ENCODE measurements at regions not wholly inside any gene's neighbourhood (a gene's known extent, or its start where the extent isn't known, plus 50 kb on each side); places are given as distances from the start of the nearest gene placed in this dataset.
"Not testable (repeated sequence)": the region's sequence is repeated elsewhere in the genome, so short reads cannot be mapped to it uniquely, and the experiment has no call there.

- DNase-seq (ENCODE audit: low read depth in 2 of 2, low spot score in 1 of 2), result no peak
These were observed 66.0 kb downstream of the KBTBD8 start for GRCh38 chr3:67064105-67064504.

- no peak for DNase-seq (ENCODE audit: low read depth in 2 of 2, low spot score in 1 of 2)
These were observed 69.1 kb downstream of the KBTBD8 start for GRCh38 chr3:67067251-67067650.

- not testable (repeated sequence) for DNase-seq (ENCODE audit: low read depth in 2 of 2, low spot score in 1 of 2)
These were observed 74.5 kb downstream of the KBTBD8 start for GRCh38 chr3:67072640-67073039.

GRCh38 chr3:67073812-67074211, 75.7 kb downstream of the KBTBD8 start:
- no peak for DNase-seq (ENCODE audit: low read depth in 2 of 2, low spot score in 1 of 2)

GRCh38 chr3:67075295-67075694, 77.2 kb downstream of the KBTBD8 start:
- no peak for DNase-seq (ENCODE audit: low read depth in 2 of 2, low spot score in 1 of 2)

- DNase-seq (ENCODE audit: low read depth in 2 of 2, low spot score in 1 of 2), result no peak
These were observed 78.5 kb downstream of the KBTBD8 start for GRCh38 chr3:67076607-67077006.

- no peak for DNase-seq (ENCODE audit: low read depth in 2 of 2, low spot score in 1 of 2)
These were observed 79.5 kb downstream of the KBTBD8 start for GRCh38 chr3:67077656-67078055.

- DNase-seq (ENCODE audit: low read depth in 2 of 2, low spot score in 1 of 2), result no peak
These were observed 84.5 kb downstream of the KBTBD8 start for GRCh38 chr3:67082533-67083024.

GRCh38 chr3:67083277-67083676, 85.2 kb downstream of the KBTBD8 start:
- peak in 1 of 2 donors; percentile 30 for DNase-seq (ENCODE audit: low read depth in 2 of 2, low spot score in 1 of 2)

GRCh38 chr3:67087788-67088187, 89.7 kb downstream of the KBTBD8 start:
- no peak for DNase-seq (ENCODE audit: low read depth in 2 of 2, low spot score in 1 of 2)

GRCh38 chr3:67090474-67090873, 92.4 kb downstream of the KBTBD8 start:
- DNase-seq (ENCODE audit: low read depth in 2 of 2, low spot score in 1 of 2), result no peak

- DNase-seq (ENCODE audit: low read depth in 2 of 2, low spot score in 1 of 2), result no peak
These were observed 95.2 kb downstream of the KBTBD8 start for GRCh38 chr3:67093305-67093704.

- no peak for DNase-seq (ENCODE audit: low read depth in 2 of 2, low spot score in 1 of 2)
These were observed 96.1 kb downstream of the KBTBD8 start for GRCh38 chr3:67094167-67094566.

- DNase-seq (ENCODE audit: low read depth in 2 of 2, low spot score in 1 of 2), result no peak
These were observed 96.7 kb downstream of the KBTBD8 start for GRCh38 chr3:67094774-67095173.

- no peak for DNase-seq (ENCODE audit: low read depth in 2 of 2, low spot score in 1 of 2)
These were observed 106.3 kb downstream of the KBTBD8 start for GRCh38 chr3:67104388-67104787.

GRCh38 chr3:67106874-67107273, 108.8 kb downstream of the KBTBD8 start:
- DNase-seq (ENCODE audit: low read depth in 2 of 2, low spot score in 1 of 2), result no peak

- no peak for DNase-seq (ENCODE audit: low read depth in 2 of 2, low spot score in 1 of 2)
These were observed 111.6 kb downstream of the KBTBD8 start for GRCh38 chr3:67109651-67110204.

- DNase-seq (ENCODE audit: low read depth in 2 of 2, low spot score in 1 of 2), result peak; percentile 54 to 76
These were observed 115.8 kb downstream of the KBTBD8 start for GRCh38 chr3:67113802-67114407.

- no peak for DNase-seq (ENCODE audit: low read depth in 2 of 2, low spot score in 1 of 2)
These were observed 120.0 kb downstream of the KBTBD8 start for GRCh38 chr3:67118122-67118521.

GRCh38 chr3:67118635-67119034, 120.5 kb downstream of the KBTBD8 start:
- DNase-seq (ENCODE audit: low read depth in 2 of 2, low spot score in 1 of 2), result no peak

- DNase-seq (ENCODE audit: low read depth in 2 of 2, low spot score in 1 of 2), result no peak
These were observed 125.8 kb downstream of the KBTBD8 start for GRCh38 chr3:67123914-67124313.

GRCh38 chr3:67127254-67127653, 129.1 kb downstream of the KBTBD8 start:
- DNase-seq (ENCODE audit: low read depth in 2 of 2, low spot score in 1 of 2), result no peak

- DNase-seq (ENCODE audit: low read depth in 2 of 2, low spot score in 1 of 2), result no peak
These were observed 144.3 kb downstream of the KBTBD8 start for GRCh38 chr3:67142432-67142831.

Data from stimulated activated CD8-positive, alpha-beta memory T cell treated with anti-CD3 and anti-CD28 coated beads, Interleukin-4, amount 100 ng/mL, for 4 hours (primary cell).